Tibial nerve (tissue), 3 donors: ENCODE measurements at regions not wholly inside any gene's neighbourhood (a gene's known extent, or its start where the extent isn't known, plus 50 kb on each side); places are given as distances from the start of the nearest gene placed in this dataset.

Experiments
- POLR2A ChIP-seq, 2 donors: fragments of 450-650 bp; IDR thresholded peaks; one replicate each; pipeline ENCODE4 v1.6.1; 2017; ENCODE audit warnings: antibody characterized with exemption in 2 of 2, mild to moderate bottlenecking in 2 of 2, moderate library complexity in 2 of 2
- TF ChIP-seq, protein P1 (sequence below), 5 experiments: fragments of 200-600 bp in 3 of 5; fragments of 450-650 bp in 2 of 5; sonication (generic) in 3 of 5; IDR thresholded peaks; one replicate each; pipeline ENCODE4 v1.5.1; 2016 to 2019; ENCODE audit warnings: antibody characterized with exemption in 5 of 5, mild to moderate bottlenecking in 3 of 5, moderate library complexity in 2 of 5

DNA sequence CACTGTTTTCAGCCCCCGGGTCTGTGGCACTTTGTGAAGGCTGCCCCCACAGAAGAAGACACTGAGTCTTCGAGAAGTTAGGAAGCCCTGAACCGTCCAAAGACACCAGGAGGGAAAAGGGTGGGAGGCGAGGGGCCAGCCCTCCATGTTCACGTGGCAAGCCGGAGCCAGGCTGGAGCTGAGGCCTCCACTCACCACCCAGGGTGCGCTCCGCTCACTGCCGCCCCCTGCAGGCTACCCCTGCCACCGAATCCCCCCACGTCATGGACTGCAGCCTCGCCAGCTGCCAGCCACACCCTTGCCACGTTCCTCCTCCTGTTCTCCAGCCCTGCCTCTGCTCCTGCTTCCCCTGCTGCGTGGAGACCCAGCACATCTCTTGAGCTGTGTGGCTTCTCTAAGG is 59.0 kb upstream of the EN2 start:
- TF ChIP-seq, protein P1, sequence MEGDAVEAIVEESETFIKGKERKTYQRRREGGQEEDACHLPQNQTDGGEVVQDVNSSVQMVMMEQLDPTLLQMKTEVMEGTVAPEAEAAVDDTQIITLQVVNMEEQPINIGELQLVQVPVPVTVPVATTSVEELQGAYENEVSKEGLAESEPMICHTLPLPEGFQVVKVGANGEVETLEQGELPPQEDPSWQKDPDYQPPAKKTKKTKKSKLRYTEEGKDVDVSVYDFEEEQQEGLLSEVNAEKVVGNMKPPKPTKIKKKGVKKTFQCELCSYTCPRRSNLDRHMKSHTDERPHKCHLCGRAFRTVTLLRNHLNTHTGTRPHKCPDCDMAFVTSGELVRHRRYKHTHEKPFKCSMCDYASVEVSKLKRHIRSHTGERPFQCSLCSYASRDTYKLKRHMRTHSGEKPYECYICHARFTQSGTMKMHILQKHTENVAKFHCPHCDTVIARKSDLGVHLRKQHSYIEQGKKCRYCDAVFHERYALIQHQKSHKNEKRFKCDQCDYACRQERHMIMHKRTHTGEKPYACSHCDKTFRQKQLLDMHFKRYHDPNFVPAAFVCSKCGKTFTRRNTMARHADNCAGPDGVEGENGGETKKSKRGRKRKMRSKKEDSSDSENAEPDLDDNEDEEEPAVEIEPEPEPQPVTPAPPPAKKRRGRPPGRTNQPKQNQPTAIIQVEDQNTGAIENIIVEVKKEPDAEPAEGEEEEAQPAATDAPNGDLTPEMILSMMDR (IDR thresholded peaks at IDR 0.05), result no peak
- no peak for TF ChIP-seq POLR2A (IDR thresholded peaks at IDR 0.05)
